AG09309 (cell line): ENCODE measurements at regions not wholly inside any gene's neighbourhood (a gene's known extent, or its start where the extent isn't known, plus 50 kb on each side); places are given as distances from the start of the nearest gene placed in this dataset.

Source experiments
- DNase-seq: peaks from one replicate; pipeline ENCODE4 v3.0.0-alpha.2; 2010; ENCODE audit warnings: low read depth
- H3K4me3 ChIP-seq: 2 replicates; pipeline ENCODE4 v1.5.1; 2011; ENCODE audit warnings: mild to moderate bottlenecking, low read depth, low read length, moderate library complexity; ENCODE audit not compliant: control insufficient read depth
- TF ChIP-seq, protein P1 (sequence below): IDR thresholded peaks from 2 replicates; pipeline ENCODE4 v1.5.1; 2011; ENCODE audit warnings: mild to moderate bottlenecking, low read depth, low read length, inconsistent platforms; ENCODE audit not compliant: insufficient read depth, control insufficient read depth; ENCODE audit errors: missing control alignments

DNA sequence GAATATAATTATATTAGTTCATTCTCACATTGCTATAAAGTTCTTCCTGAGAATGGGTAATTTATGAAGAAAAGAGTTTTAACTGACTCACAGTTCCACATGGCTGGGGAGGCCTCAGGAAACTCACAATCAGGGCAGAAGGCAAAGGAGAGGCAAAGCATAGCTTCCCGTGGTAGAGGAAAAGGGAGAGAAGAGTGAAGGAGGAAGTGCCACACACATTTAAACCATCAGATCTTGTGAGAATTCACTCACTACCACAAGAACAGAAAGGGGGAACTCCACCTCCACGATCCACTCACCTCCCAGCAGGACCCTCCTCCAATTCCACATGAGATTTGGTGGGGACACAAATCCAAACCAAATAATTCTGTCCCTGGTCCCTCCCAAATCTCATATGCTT lies 773.4 kb upstream of the INTU start:
- no peak for DNase-seq
- TF ChIP-seq, protein P1, sequence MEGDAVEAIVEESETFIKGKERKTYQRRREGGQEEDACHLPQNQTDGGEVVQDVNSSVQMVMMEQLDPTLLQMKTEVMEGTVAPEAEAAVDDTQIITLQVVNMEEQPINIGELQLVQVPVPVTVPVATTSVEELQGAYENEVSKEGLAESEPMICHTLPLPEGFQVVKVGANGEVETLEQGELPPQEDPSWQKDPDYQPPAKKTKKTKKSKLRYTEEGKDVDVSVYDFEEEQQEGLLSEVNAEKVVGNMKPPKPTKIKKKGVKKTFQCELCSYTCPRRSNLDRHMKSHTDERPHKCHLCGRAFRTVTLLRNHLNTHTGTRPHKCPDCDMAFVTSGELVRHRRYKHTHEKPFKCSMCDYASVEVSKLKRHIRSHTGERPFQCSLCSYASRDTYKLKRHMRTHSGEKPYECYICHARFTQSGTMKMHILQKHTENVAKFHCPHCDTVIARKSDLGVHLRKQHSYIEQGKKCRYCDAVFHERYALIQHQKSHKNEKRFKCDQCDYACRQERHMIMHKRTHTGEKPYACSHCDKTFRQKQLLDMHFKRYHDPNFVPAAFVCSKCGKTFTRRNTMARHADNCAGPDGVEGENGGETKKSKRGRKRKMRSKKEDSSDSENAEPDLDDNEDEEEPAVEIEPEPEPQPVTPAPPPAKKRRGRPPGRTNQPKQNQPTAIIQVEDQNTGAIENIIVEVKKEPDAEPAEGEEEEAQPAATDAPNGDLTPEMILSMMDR = no peak
- H3K4me3 ChIP-seq = no peak overlapping the region

DNA sequence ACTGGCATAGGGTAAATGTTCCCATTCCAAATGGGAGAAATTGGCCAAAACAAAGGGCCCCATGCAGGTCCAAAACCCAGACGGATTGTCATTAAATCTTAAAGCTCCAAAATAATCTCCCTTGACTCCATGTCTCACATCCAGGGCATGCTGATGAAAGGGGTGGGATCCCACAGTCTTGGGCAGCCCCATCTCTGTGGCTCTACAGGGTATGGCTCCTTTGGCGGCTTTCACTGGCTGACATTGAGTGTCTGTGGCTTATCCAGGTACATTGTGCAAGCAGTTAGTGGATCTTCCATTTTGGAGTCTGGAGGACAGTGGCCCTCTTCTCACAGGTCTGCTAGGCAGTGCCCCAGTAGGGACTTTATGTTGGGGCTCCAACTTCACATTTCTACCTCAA lies 772.9 kb upstream of the INTU start:
- H3K4me3 ChIP-seq = no peak overlapping the region
- TF ChIP-seq, protein P1 = no peak
- DNase-seq = no peak

DNA sequence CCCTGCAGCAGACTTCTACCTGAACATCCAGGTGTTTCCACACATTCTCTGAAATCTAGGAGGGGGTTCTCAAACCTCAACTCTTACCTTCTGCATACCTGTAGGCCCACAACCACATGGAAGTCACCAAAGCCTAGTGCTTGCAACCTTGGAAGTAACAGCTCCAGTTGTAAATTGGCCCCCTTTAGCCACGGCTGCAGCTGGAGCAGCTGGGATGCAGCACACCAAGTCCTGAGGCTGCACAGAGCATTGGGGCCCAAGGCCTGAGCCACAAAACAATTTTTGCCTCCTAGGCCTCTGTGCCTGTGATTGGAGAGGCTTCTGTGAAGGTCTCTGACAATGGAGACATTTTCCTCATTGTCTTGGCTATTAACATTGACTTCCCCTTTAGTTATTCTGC lies 772.4 kb upstream of the INTU start:
- no peak for DNase-seq
- TF ChIP-seq, protein P1 = no peak
- no peak overlapping the region for H3K4me3 ChIP-seq

DNA sequence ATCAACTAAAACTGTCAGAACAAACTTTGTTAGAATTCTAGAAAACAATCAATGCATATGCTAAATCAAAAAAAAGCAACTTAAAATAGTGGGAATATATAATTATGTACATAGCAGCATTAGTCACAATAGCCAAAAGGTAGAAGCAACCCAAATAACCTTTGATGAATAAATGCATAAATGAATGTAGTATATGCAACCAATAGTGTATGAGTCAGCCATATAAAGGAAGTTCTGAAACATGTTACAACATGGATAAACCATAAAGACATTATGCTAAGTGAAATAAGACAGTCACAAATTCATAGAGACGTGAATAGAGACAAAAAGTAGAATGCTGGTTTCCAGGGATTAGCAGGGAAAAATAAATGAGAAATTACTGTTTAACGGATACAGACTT lies 762.8 kb upstream of the INTU start:
- no peak for DNase-seq
- no peak overlapping the region for H3K4me3 ChIP-seq
- TF ChIP-seq, protein P1 = no peak

DNA sequence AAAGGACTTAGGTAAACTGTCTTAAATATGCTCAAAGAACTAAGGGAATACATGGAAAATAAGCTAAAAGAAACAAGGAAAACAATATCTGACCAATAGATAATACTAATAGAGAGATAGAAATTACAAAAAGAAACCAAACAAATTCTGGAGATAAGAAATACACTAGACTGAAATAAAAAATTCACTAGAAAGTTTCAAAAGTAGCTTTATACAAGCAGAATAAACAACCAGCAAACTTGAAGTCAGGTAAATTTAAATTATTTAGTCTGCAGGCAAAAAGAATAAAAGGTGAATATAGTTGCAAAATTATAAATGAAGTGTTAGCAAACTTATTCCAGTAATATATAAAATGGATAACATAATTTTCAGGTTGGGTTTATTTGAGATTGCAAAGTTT lies 760.9 kb upstream of the INTU start:
- TF ChIP-seq, protein P1 = no peak
- DNase-seq = no peak
- H3K4me3 ChIP-seq = no peak overlapping the region

DNA sequence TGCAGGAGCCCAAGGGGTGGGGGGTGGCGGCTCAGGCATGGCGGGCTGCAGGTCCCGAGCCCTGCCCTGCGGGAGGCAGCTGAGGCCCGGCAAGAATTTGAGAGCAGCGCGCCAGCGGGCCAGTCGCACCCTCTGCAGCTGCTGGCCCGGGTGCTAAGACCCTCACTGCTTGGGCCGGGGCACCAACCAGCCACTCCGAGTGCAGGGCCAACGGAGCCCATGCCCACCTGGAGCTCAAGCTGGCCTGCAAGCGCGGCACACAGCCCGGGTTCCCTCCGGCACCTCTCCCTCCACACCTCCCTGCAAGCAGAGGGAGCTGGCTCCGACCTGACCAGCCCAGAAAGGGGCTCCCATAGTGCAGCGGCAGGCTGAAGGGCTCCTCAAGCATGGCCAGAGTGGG lies 758.2 kb upstream of the INTU start:
- TF ChIP-seq, protein P1 = no peak
- H3K4me3 ChIP-seq = no peak overlapping the region
- DNase-seq = no peak

DNA sequence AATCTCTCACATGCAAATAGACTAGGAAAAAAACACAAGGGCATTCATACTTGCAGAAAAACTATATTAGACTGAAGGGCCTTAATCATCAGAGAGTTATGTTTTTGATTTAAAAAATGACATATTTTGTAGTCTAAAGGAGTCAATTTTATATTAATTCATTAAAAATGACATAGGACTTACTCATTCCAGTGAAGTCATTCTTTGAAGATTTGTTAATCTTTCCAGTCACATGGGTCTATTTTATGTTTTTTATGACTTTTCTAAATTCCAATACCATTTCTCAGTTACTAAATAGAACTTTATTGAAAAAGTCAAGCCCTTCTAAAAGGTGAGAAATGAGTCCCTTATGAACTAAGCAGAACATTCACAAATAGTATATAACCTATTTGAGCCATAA lies 743.8 kb upstream of the INTU start:
- peak; percentile 37 for DNase-seq
- no peak overlapping the region for H3K4me3 ChIP-seq
- TF ChIP-seq, protein P1 = no peak
